ENCODE measurements at regions not wholly inside any gene's neighbourhood (a gene's known extent, or its start where the extent isn't known, plus 50 kb on each side); places are given as distances from the start of the nearest gene placed in this dataset.

- no peak for TF ChIP-seq CTCF (IDR thresholded peaks at IDR 0.05)
- TF ChIP-seq POLR2A (IDR thresholded peaks at IDR 0.05), result no peak
- H3K4me1 ChIP-seq, result no peaks in the 10 kb centered on the region
- no peaks in the 10 kb centered on the region for H3K27me3 ChIP-seq
- H3K4me3 ChIP-seq, result no peak overlapping the region
- no peak overlapping the region for H3K27ac ChIP-seq
- H3K36me3 ChIP-seq, result no peaks in the 10 kb centered on the region
- no peak for DNase-seq
- H3K9me3 ChIP-seq, result peaks cover 0 to 3% (median 0%) of the 10 kb centered on the region in 4 donors
Measured at GRCh38 chr3:21020681-21021080, 730.3 kb downstream of the ZNF385D start.

GRCh38 chr3:21020043-21020442 is 731.0 kb downstream of the ZNF385D start:
- Histone ChIP-seq H3K4me1 (no peaks in the 10 kb centered on the region), H3K36me3 (no peaks in the 10 kb centered on the region), H3K27ac (no peak overlapping the region), H3K4me3 (no peak overlapping the region), H3K27me3 (no peaks in the 10 kb centered on the region), H3K9me3 (peaks cover 0 to 3% (median 0%) of the 10 kb centered on the region in 4 donors)
- no peak for DNase-seq
- TF ChIP-seq CTCF (IDR thresholded peaks at IDR 0.05) (no peak), POLR2A (IDR thresholded peaks at IDR 0.05) (no peak)

GRCh38 chr3:21017115-21017852 is 733.7 kb downstream of the ZNF385D start:
- no peak for DNase-seq
- Histone ChIP-seq H3K27me3 (no peaks in the 10 kb centered on the region), H3K4me3 (no peak overlapping the region), H3K27ac (no peak overlapping the region), H3K4me1 (no peaks in the 10 kb centered on the region), H3K9me3 (peaks cover 0 to 3% (median 0%) of the 10 kb centered on the region in 4 donors), H3K36me3 (no peaks in the 10 kb centered on the region)
- TF ChIP-seq CTCF (IDR thresholded peaks at IDR 0.05), result no peak
- no peak for TF ChIP-seq POLR2A (IDR thresholded peaks at IDR 0.05)

- TF ChIP-seq POLR2A (IDR thresholded peaks at IDR 0.05), result no peak
- no peak for TF ChIP-seq CTCF (IDR thresholded peaks at IDR 0.05)
- no peak for DNase-seq
- Histone ChIP-seq H3K27me3 (no peaks in the 10 kb centered on the region), H3K4me1 (no peaks in the 10 kb centered on the region), H3K9me3 (peaks cover 0 to 3% (median 0%) of the 10 kb centered on the region in 4 donors), H3K36me3 (no peaks in the 10 kb centered on the region), H3K27ac (no peak overlapping the region), H3K4me3 (no peak overlapping the region)
Measured at GRCh38 chr3:21013566-21013965, 737.4 kb downstream of the ZNF385D start.

- H3K36me3 ChIP-seq, result no peaks in the 10 kb centered on the region
- H3K4me1 ChIP-seq, result no peaks in the 10 kb centered on the region
- no peaks in the 10 kb centered on the region for H3K9me3 ChIP-seq
- no peak for TF ChIP-seq POLR2A (IDR thresholded peaks at IDR 0.05)
- no peak for TF ChIP-seq CTCF (IDR thresholded peaks at IDR 0.05)
- H3K4me3 ChIP-seq, result no peak overlapping the region
- no peak for DNase-seq
- no peak overlapping the region for H3K27ac ChIP-seq
- H3K27me3 ChIP-seq, result no peaks in the 10 kb centered on the region
Measured at GRCh38 chr3:20999661-21000060, 751.3 kb downstream of the ZNF385D start.

Data from Peyer's patch (tissue), 4 donors.